ENCODE measurements at regions not wholly inside any gene's neighbourhood (a gene's known extent, or its start where the extent isn't known, plus 50 kb on each side); places are given as distances from the start of the nearest gene placed in this dataset.

DNA sequence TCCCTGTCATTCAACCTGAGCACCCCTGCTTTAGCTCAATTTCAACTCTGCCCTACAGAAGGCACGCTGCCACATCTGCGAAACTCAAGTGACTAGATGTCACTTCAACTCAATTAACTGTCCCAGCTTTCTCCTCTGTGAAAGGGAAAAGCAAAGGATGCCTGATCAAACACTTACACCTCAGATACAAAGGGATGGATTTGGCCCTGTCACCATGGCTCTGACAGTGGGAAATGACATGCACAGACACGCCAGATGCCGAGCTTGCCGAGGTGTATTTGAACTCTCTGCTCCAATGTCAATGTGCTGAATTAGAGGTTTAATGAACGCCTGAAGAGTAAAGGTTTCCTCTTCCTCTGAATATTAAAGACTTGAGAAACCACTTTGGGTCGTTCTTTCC, 481.1 kb downstream of the CBLN2 start:
- Histone ChIP-seq H3K36me3 (ENCODE audit: control insufficient read depth, insufficient read depth, low read length) (no peaks in the 10 kb centered on the region), H3K4me3 (ENCODE audit: low read depth in 2 of 2, low read length in 2 of 2) (no peak overlapping the region), H3K4me1 (ENCODE audit: control insufficient read depth, insufficient read depth, low read length) (no peaks in the 10 kb centered on the region), H3K9me3 (ENCODE audit: control insufficient read depth, insufficient read depth, low read depth, low read length) (no peaks in the 10 kb centered on the region), H3K27ac (ENCODE audit: low read length) (no peak overlapping the region), H3K27me3 (ENCODE audit: control insufficient read depth, insufficient read depth, low read length) (no peaks in the 10 kb centered on the region)
- in situ Hi-C loops (cut with HindIII; ENCODE audit: low pct_unique_long_range_greater_than_20kb, low sequenced_read_pairs), result no loop called here
- TF ChIP-seq SIN3A (IDR thresholded peaks at IDR 0.05; ENCODE audit: borderline replicate concordance, insufficient read depth, low read depth, low read length) (no peak), TCF7L2 (IDR thresholded peaks at IDR 0.05; ENCODE audit: low read depth, low read length) (no peak), POLR2AphosphoS5 (IDR thresholded peaks at IDR 0.05; ENCODE audit: low read depth, low read length) (no peak)
- TF ChIP-seq, protein P1, sequence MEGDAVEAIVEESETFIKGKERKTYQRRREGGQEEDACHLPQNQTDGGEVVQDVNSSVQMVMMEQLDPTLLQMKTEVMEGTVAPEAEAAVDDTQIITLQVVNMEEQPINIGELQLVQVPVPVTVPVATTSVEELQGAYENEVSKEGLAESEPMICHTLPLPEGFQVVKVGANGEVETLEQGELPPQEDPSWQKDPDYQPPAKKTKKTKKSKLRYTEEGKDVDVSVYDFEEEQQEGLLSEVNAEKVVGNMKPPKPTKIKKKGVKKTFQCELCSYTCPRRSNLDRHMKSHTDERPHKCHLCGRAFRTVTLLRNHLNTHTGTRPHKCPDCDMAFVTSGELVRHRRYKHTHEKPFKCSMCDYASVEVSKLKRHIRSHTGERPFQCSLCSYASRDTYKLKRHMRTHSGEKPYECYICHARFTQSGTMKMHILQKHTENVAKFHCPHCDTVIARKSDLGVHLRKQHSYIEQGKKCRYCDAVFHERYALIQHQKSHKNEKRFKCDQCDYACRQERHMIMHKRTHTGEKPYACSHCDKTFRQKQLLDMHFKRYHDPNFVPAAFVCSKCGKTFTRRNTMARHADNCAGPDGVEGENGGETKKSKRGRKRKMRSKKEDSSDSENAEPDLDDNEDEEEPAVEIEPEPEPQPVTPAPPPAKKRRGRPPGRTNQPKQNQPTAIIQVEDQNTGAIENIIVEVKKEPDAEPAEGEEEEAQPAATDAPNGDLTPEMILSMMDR (IDR thresholded peaks at IDR 0.05), result no peak
- TF ChIP-seq, protein P2, sequence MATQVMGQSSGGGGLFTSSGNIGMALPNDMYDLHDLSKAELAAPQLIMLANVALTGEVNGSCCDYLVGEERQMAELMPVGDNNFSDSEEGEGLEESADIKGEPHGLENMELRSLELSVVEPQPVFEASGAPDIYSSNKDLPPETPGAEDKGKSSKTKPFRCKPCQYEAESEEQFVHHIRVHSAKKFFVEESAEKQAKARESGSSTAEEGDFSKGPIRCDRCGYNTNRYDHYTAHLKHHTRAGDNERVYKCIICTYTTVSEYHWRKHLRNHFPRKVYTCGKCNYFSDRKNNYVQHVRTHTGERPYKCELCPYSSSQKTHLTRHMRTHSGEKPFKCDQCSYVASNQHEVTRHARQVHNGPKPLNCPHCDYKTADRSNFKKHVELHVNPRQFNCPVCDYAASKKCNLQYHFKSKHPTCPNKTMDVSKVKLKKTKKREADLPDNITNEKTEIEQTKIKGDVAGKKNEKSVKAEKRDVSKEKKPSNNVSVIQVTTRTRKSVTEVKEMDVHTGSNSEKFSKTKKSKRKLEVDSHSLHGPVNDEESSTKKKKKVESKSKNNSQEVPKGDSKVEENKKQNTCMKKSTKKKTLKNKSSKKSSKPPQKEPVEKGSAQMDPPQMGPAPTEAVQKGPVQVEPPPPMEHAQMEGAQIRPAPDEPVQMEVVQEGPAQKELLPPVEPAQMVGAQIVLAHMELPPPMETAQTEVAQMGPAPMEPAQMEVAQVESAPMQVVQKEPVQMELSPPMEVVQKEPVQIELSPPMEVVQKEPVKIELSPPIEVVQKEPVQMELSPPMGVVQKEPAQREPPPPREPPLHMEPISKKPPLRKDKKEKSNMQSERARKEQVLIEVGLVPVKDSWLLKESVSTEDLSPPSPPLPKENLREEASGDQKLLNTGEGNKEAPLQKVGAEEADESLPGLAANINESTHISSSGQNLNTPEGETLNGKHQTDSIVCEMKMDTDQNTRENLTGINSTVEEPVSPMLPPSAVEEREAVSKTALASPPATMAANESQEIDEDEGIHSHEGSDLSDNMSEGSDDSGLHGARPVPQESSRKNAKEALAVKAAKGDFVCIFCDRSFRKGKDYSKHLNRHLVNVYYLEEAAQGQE (IDR thresholded peaks at IDR 0.05; ENCODE audit: insufficient read depth in 1 of 2, low read depth in 2 of 2, low read length in 1 of 2), result no peak
- POLR2A ChIA-PET, result no interaction called here
- ATAC-seq (no peak), DNase-seq (ENCODE audit: low read depth, low spot score) (no peak)
- intact Hi-C loops (cut with micrococcal nuclease; ENCODE audit: unreplicated experiment), result no loop called here
- no TSS peak for BruUV-seq (replicated peaks)
- CTCF ChIA-PET, result no interaction called here

DNA sequence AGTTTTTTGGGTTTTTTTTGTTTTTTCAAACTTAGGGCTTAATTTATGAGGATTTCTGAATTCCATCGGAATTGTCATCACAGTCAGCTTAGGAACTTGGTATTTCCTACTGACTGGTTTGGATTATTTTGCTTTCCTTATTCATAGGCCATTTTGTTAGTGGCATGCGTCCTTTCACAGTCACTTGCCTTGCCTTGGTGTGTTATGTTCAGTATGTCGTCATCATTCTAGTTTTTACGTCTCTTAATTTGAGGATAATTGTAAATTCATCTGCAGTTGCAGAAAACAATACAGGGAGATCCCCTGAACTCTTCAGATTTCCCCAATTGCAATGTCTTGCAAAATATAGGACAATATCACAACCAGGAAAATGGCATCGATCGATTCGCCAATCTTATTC, 485.3 kb downstream of the CBLN2 start:
- ChIA-PET POLR2A (no interaction called here), CTCF (no interaction called here)
- no peaks in the 10 kb centered on the region for H3K4me1 ChIP-seq (ENCODE audit: control insufficient read depth, insufficient read depth, low read length)
- in situ Hi-C loops (cut with HindIII; ENCODE audit: low pct_unique_long_range_greater_than_20kb, low sequenced_read_pairs) (no loop called here), intact Hi-C loops (cut with micrococcal nuclease; ENCODE audit: unreplicated experiment) (no loop called here)
- H3K27ac ChIP-seq (ENCODE audit: low read length), result no peak overlapping the region
- ATAC-seq (no peak), DNase-seq (ENCODE audit: low read depth, low spot score) (no peak)
- TF ChIP-seq TCF7L2 (IDR thresholded peaks at IDR 0.05; ENCODE audit: low read depth, low read length) (no peak), POLR2AphosphoS5 (IDR thresholded peaks at IDR 0.05; ENCODE audit: low read depth, low read length) (no peak), SIN3A (IDR thresholded peaks at IDR 0.05; ENCODE audit: borderline replicate concordance, insufficient read depth, low read depth, low read length) (no peak)
- TF ChIP-seq, protein P2 (IDR thresholded peaks at IDR 0.05; ENCODE audit: insufficient read depth in 1 of 2, low read depth in 2 of 2, low read length in 1 of 2), result no peak
- TF ChIP-seq, protein P1 (IDR thresholded peaks at IDR 0.05), result no peak
- no peaks in the 10 kb centered on the region for H3K9me3 ChIP-seq (ENCODE audit: control insufficient read depth, insufficient read depth, low read depth, low read length)
- no TSS peak for BruUV-seq (replicated peaks)
- H3K36me3 ChIP-seq (ENCODE audit: control insufficient read depth, insufficient read depth, low read length), result no peaks in the 10 kb centered on the region
- H3K4me3 ChIP-seq (ENCODE audit: low read depth in 2 of 2, low read length in 2 of 2), result no peak overlapping the region
- H3K27me3 ChIP-seq (ENCODE audit: control insufficient read depth, insufficient read depth, low read length), result no peaks in the 10 kb centered on the region
